ENCODE measurements at regions not wholly inside any gene's neighbourhood (a gene's known extent, or its start where the extent isn't known, plus 50 kb on each side); places are given as distances from the start of the nearest gene placed in this dataset.

DNA sequence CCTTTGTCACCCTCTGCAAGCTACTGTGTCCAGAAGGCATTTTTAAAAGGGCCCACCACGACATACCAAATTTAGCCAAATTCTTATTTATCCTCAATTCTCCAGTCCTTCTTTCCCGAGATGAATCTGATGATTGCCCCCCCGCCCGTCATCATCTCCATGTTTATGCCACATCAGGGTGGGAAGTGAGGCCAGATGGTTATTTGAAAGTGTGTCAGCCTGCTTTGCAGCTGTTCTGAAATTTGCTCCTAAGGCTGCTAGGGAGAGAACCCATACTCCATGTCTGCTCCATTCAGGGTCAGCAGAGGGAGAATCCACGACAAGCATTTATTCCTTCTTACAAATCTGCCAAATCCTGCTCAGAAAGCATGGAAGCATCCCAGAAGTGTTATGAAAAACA lies 337.8 kb downstream of the ADAMTS20 start:
- TF ChIP-seq, protein P1, sequence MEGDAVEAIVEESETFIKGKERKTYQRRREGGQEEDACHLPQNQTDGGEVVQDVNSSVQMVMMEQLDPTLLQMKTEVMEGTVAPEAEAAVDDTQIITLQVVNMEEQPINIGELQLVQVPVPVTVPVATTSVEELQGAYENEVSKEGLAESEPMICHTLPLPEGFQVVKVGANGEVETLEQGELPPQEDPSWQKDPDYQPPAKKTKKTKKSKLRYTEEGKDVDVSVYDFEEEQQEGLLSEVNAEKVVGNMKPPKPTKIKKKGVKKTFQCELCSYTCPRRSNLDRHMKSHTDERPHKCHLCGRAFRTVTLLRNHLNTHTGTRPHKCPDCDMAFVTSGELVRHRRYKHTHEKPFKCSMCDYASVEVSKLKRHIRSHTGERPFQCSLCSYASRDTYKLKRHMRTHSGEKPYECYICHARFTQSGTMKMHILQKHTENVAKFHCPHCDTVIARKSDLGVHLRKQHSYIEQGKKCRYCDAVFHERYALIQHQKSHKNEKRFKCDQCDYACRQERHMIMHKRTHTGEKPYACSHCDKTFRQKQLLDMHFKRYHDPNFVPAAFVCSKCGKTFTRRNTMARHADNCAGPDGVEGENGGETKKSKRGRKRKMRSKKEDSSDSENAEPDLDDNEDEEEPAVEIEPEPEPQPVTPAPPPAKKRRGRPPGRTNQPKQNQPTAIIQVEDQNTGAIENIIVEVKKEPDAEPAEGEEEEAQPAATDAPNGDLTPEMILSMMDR (IDR thresholded peaks at IDR 0.05; ENCODE audit: low read depth, low read length, missing control alignments), result no peak

DNA sequence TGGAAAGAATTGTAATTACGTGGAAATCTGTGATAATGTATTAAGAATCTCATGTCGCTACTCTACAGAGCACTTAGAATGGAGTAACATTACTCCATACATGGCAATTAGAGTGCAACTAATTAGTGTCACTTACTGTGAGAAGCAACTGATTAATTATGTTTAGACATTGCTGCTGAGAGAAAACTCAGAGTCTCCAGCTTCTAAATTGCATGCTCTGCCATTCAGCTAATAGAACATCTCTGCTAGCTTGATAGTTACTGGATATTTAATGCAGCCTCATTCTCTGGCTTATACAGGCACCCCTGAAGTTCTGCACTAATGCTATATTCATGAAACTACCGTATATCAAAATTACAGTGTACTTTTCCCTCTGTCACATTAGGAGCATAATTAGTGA lies 338.4 kb downstream of the ADAMTS20 start:
- TF ChIP-seq, protein P1 (IDR thresholded peaks at IDR 0.05; ENCODE audit: low read depth, low read length, missing control alignments), result no peak
- no peak for DNase-seq (ENCODE audit: low read depth)
- H3K4me3 ChIP-seq (ENCODE audit: low read depth, low read length), result no peak overlapping the region

More for the DNA sequence above, 337.8 kb downstream of the ADAMTS20 start:
- no peak overlapping the region for H3K4me3 ChIP-seq (ENCODE audit: low read depth, low read length)
- DNase-seq (ENCODE audit: low read depth), result no peak

DNA sequence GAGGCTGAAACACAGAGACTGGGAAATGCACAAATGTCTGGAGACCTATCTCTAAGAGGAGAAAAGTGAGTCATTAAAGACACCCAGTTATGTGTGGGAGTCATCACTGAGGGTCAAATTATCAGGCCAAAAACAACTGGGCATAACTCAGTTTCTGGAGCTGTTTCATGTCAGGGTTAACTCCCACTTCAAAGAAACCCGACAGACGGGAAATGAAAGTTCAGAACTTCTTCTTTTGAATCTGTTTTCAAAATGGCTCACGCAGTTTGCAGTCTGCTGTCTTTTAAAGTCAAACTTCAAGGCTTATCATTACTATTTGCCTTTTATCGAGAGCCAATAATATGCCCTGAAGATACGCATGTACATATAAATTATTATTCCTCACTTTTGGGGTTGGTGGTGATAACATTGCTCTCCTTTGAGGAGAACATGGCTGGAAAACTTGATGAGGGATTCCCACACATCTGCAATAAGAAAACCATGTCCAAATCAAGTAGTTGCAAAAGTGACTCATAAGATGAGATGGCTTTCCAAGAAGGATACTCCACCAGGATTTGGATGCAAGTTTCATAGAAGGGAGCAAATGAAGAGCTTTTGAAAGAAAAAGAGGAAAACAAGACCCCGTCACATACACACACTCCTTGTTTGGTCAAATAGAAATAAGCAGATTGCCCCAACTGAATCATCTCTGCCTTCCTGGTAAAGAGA lies 341.4 kb downstream of the ADAMTS20 start:
- DNase-seq (ENCODE audit: low read depth), result peak; percentile 42
- TF ChIP-seq, protein P1 (IDR thresholded peaks at IDR 0.05; ENCODE audit: low read depth, low read length, missing control alignments), result no peak

DNA sequence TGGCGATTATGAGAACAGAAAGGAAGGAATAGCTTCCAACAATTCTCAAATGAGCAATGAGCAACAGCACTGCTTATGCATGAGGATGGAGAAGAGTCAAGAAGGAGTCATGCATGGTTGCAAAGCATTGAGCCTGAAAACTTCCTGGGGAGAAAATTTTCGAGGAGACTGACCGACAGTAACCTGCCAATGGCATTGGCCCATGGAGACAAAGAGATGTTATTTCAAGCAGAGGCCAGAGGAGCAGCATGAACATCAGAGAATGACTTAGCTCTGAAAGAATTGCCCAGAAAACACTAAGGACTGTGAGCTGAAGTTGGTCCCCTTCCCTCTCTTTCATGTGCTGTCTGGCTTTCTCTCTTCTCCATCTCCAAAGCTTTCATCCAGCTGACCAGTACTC lies 343.4 kb downstream of the ADAMTS20 start:
- TF ChIP-seq, protein P1 (IDR thresholded peaks at IDR 0.05; ENCODE audit: low read depth, low read length, missing control alignments), result no peak
- H3K4me3 ChIP-seq (ENCODE audit: low read depth, low read length), result no peak overlapping the region
- no peak for DNase-seq (ENCODE audit: low read depth)

More for the DNA sequence above, 341.4 kb downstream of the ADAMTS20 start:
- no peak overlapping the region for H3K4me3 ChIP-seq (ENCODE audit: low read depth, low read length)

DNA sequence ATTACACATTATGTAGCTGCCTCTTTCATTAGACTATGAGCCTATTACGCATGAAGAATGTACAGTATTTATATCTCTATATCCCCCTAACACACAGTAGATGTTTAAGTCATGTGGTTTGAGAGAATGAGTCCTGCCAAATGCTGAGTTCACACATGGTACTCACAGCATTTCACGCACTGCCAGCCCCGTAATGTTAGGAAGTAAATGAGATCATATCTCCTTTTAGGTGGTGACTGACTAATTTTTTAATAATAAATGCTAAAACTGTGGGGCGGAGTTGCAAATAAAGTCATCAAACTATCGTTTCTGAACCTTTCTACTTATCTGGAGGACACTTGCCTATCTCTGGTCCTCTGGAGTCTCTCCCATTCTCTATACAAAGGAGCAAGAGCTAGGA lies 343.8 kb downstream of the ADAMTS20 start:
- TF ChIP-seq, protein P1 (IDR thresholded peaks at IDR 0.05; ENCODE audit: low read depth, low read length, missing control alignments), result no peak
- no peak overlapping the region for H3K4me3 ChIP-seq (ENCODE audit: low read depth, low read length)
- no peak for DNase-seq (ENCODE audit: low read depth)

DNA sequence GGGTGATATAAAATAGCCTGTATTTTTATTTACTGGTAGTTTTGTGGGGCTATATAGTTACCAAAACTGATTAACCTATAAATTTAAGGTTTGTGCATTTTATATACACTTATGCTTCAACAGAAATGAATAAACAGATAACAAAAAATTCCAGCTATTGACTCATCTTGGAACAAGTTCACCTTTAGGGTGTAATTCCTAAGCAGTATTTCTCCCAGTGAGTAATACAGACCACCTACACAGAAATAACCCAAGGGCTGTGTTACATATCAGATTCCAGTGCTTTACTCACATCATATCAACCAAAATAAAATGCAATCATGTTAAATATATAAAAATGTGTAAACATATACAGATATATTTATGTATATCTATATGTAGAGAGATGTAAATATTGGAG lies 345.6 kb downstream of the ADAMTS20 start:
- DNase-seq (ENCODE audit: low read depth), result no peak

More for the DNA sequence above, 345.6 kb downstream of the ADAMTS20 start:
- H3K4me3 ChIP-seq (ENCODE audit: low read depth, low read length), result no peak overlapping the region
- TF ChIP-seq, protein P1 (IDR thresholded peaks at IDR 0.05; ENCODE audit: low read depth, low read length, missing control alignments), result no peak
